ENCODE measurements at regions not wholly inside any gene's neighbourhood (a gene's known extent, or its start where the extent isn't known, plus 50 kb on each side); places are given as distances from the start of the nearest gene placed in this dataset.

GRCh38 chr12:59168647-59169046 is 248.3 kb upstream of the LRIG3 start:
- no peak for DNase-seq
- Histone ChIP-seq H3K9me3 (no peaks in the 10 kb centered on the region), H3K27me3 (no peaks in the 10 kb centered on the region), H3K4me3 (no peak overlapping the region), H3K36me3 (no peaks in the 10 kb centered on the region), H3K4me1 (peaks cover 0 to 3% (median 0%) of the 10 kb centered on the region in 4 donors), H3K27ac (no peak overlapping the region)
- TF ChIP-seq POLR2A (IDR thresholded peaks at IDR 0.05) (no peak), CTCF (IDR thresholded peaks at IDR 0.05) (no peak)

- H3K4me1 ChIP-seq, result peaks cover 0 to 3% (median 0%) of the 10 kb centered on the region in 4 donors
- no peak overlapping the region for H3K4me3 ChIP-seq
- no peaks in the 10 kb centered on the region for H3K27me3 ChIP-seq
- no peak overlapping the region for H3K27ac ChIP-seq
- no peak for DNase-seq
- H3K36me3 ChIP-seq, result no peaks in the 10 kb centered on the region
- H3K9me3 ChIP-seq, result no peaks in the 10 kb centered on the region
- no peak for TF ChIP-seq POLR2A (IDR thresholded peaks at IDR 0.05)
- no peak for TF ChIP-seq CTCF (IDR thresholded peaks at IDR 0.05)
Measured at GRCh38 chr12:59166457-59166856, 246.2 kb upstream of the LRIG3 start.

GRCh38 chr12:59164991-59165718 is 244.9 kb upstream of the LRIG3 start:
- no peak for DNase-seq
- TF ChIP-seq POLR2A (IDR thresholded peaks at IDR 0.05), result no peak
- peak in 4 of 6 experiments; percentile 41 to 50 (median 48) for TF ChIP-seq CTCF (IDR thresholded peaks at IDR 0.05)

GRCh38 chr12:59164226-59164625 is 243.9 kb upstream of the LRIG3 start:
- H3K36me3 ChIP-seq, result no peaks in the 10 kb centered on the region
- no peak overlapping the region for H3K4me3 ChIP-seq
- peaks cover 0 to 3% (median 0%) of the 10 kb centered on the region in 4 donors for H3K4me1 ChIP-seq
- no peaks in the 10 kb centered on the region for H3K27me3 ChIP-seq
- no peaks in the 10 kb centered on the region for H3K9me3 ChIP-seq
- no peak for DNase-seq
- TF ChIP-seq CTCF (IDR thresholded peaks at IDR 0.05) (no peak), POLR2A (IDR thresholded peaks at IDR 0.05) (no peak)
- H3K27ac ChIP-seq, result no peak overlapping the region

More at GRCh38 chr12:59164991-59165718, 244.9 kb upstream of the LRIG3 start:
- no peaks in the 10 kb centered on the region for H3K36me3 ChIP-seq
- H3K4me1 ChIP-seq, result peaks cover 0 to 3% (median 0%) of the 10 kb centered on the region in 4 donors
- no peak overlapping the region for H3K4me3 ChIP-seq
- no peaks in the 10 kb centered on the region for H3K9me3 ChIP-seq
- H3K27me3 ChIP-seq, result no peaks in the 10 kb centered on the region
- H3K27ac ChIP-seq, result no peak overlapping the region

- H3K27me3 ChIP-seq, result no peaks in the 10 kb centered on the region
- no peak overlapping the region for H3K27ac ChIP-seq
- H3K4me1 ChIP-seq, result no peaks in the 10 kb centered on the region
- DNase-seq, result no peak
- TF ChIP-seq CTCF (IDR thresholded peaks at IDR 0.05) (no peak), POLR2A (IDR thresholded peaks at IDR 0.05) (no peak)
- no peaks in the 10 kb centered on the region for H3K9me3 ChIP-seq
- H3K4me3 ChIP-seq, result no peak overlapping the region
- no peaks in the 10 kb centered on the region for H3K36me3 ChIP-seq
Measured at GRCh38 chr12:59158681-59159080, 238.4 kb upstream of the LRIG3 start.

Measured in Peyer's patch (tissue), 4 donors.